Small intestine (tissue), 7 donors: ENCODE measurements at regions not wholly inside any gene's neighbourhood (a gene's known extent, or its start where the extent isn't known, plus 50 kb on each side); places are given as distances from the start of the nearest gene placed in this dataset.

Experiments used
- DNase-seq, 2 donors: peaks; one replicate each; pipeline versions ENCODE4 v3.0.0 to v3.0.0-alpha.2; 2013
- FAIRE-seq: peaks from 2 replicates; lab custom pipeline; 2012; peaks lifted over from hg19 to GRCh38; lab: Jason Lieb, UNC
- H3K27ac ChIP-seq, 3 donors: one replicate each; pipeline ENCODE4 v1.5.1; 2013; ENCODE audit warnings: low read length in 2 of 3, mild to moderate bottlenecking in 2 of 3, control low read depth in 1 of 3, inconsistent platforms in 1 of 3, low read depth in 1 of 3, moderate library complexity in 1 of 3
- H3K27me3 ChIP-seq, 3 donors: one replicate each; pipeline ENCODE4 v1.6.1; 2013; ENCODE audit warnings: low read length in 3 of 3, inconsistent platforms in 1 of 3; ENCODE audit not compliant: control insufficient read depth in 3 of 3, insufficient read depth in 3 of 3
- H3K36me3 ChIP-seq, 3 donors: one replicate each; pipeline ENCODE4 v1.6.1; 2013; ENCODE audit warnings: low read length in 3 of 3, inconsistent platforms in 1 of 3, low read depth in 1 of 3, mild to moderate bottlenecking in 1 of 3, moderate library complexity in 1 of 3; ENCODE audit not compliant: control insufficient read depth in 3 of 3, insufficient read depth in 2 of 3
- H3K4me1 ChIP-seq, 3 donors: one replicate each; pipeline ENCODE4 v1.6.1; 2013; ENCODE audit warnings: low read length in 2 of 3, inconsistent platforms in 1 of 3, low read depth in 1 of 3, mild to moderate bottlenecking in 1 of 3, moderate library complexity in 1 of 3; ENCODE audit not compliant: control insufficient read depth in 3 of 3, insufficient read depth in 2 of 3
- H3K4me3 ChIP-seq, 3 donors: one replicate each; pipeline ENCODE4 v1.5.1; 2013; ENCODE audit warnings: low read length in 3 of 3, control low read depth in 1 of 3, inconsistent platforms in 1 of 3, low read depth in 1 of 3, mild to moderate bottlenecking in 1 of 3, moderate library complexity in 1 of 3
- H3K9me3 ChIP-seq, 2 donors: one replicate each; pipeline ENCODE4 v1.6.1; 2013; ENCODE audit warnings: low read depth in 1 of 2, low read length in 1 of 2; ENCODE audit not compliant: control insufficient read depth in 2 of 2, insufficient read depth in 1 of 2
- WGBS, 3 donors: extraction: QIAGEN DNeasy Blood & Tissue Kit; methylation state at CpG; one replicate each; pipeline ENCODE4 v1.1.7; 2013; 5-methylcytosine and 5-hydroxymethylcytosine counted together
- donor health status: healthy with polysubstance abuse.
- donor health status: control.
- donor health status: control.
- donor health status: Bipolar disorder and iron deficiency.
- donor health status: healthy.

DNA sequence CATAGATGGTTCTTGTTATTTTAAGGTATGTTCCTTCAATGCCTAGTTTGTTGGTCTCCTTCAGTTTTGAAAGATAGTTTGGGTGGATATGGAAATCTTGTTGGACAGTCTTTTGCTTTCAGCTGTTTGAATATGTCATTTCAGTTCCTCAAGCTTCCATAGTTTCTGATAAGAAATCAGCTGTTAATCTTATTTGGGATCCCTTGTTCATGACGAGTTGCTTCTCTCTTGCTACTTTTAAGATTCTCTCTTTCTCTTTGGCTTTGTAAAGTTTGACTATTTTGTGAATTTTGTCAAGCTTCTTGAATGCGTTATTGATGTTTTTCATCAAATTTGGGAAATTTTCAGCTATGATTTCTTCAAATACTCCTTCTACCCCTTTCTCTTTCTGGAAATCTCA, 129.5 kb downstream of the GNL3L start:
- 71 to 84% (median 78%) methylated on average over 2 of the region's 2 CpGs for WGBS, 3 donors
- no peak for DNase-seq
- no peak overlapping the region for H3K4me3 ChIP-seq

GRCh38 chrX:54675762-54676161, 122.3 kb downstream of the ITIH6 start:
- H3K9me3 ChIP-seq = no peaks in the 10 kb centered on the region

More for the DNA sequence above, 129.5 kb downstream of the GNL3L start:
- no peaks in the 10 kb centered on the region for H3K36me3 ChIP-seq
- H3K27ac ChIP-seq = no peak overlapping the region
- no peak for FAIRE-seq
- no peaks in the 10 kb centered on the region for H3K4me1 ChIP-seq
- H3K27me3 ChIP-seq = no peaks in the 10 kb centered on the region
- H3K9me3 ChIP-seq = no peaks in the 10 kb centered on the region

GRCh38 chrX:54695231-54695630, 102.8 kb downstream of the ITIH6 start:
- no peak overlapping the region for H3K27ac ChIP-seq
- no peak for FAIRE-seq
- no peak overlapping the region for H3K4me3 ChIP-seq
- H3K27me3 ChIP-seq = no peaks in the 10 kb centered on the region
- 64 to 76% (median 74%) methylated on average over 2 of the region's 2 CpGs for WGBS, 3 donors
- H3K9me3 ChIP-seq = no peaks in the 10 kb centered on the region
- H3K36me3 ChIP-seq = no peaks in the 10 kb centered on the region
- no peaks in the 10 kb centered on the region for H3K4me1 ChIP-seq
- no peak for DNase-seq

More at GRCh38 chrX:54675762-54676161, 122.3 kb downstream of the ITIH6 start:
- WGBS, 3 donors = 57 to 69% (median 67%) methylated on average over 1 of the region's 1 CpG
- Histone ChIP-seq H3K27me3 (no peaks in the 10 kb centered on the region), H3K4me1 (no peaks in the 10 kb centered on the region), H3K4me3 (no peak overlapping the region), H3K27ac (no peak overlapping the region), H3K36me3 (no peaks in the 10 kb centered on the region)
- DNase-seq (no peak), FAIRE-seq (no peak)

DNA sequence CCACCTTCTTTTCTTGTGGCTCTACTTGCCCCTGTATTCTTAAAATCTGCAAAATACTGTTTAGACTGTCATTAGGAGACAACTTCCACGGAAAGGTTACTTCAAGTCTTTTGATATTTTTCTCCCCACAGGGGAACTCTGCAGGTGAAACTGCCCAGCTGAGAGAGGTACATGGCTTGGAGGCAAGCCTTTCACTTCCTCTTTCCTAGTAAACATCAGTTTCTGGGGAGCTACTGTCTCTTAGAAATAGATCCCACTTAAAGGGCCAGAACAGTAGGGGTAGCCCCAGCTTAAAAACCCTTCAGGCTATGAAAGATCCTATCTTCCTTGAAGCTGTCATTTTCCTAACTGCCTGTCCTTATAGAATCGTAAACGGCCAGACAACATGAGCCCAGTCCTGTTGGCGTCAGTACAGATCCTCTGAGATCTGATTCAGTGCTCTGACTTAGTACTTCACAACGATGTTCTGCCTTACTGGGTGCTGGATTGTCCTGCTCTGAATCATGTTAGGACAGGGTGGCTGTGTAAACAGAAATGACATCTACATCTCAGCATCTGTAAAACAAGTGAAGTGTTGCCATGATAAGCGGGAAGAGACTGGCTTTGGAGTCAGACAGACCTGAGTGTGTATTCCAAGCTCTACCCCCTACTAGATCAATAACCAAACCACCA, 102.1 kb downstream of the ITIH6 start:
- Histone ChIP-seq H3K9me3 (no peaks in the 10 kb centered on the region), H3K27me3 (no peaks in the 10 kb centered on the region), H3K4me1 (no peaks in the 10 kb centered on the region), H3K4me3 (no peak overlapping the region), H3K27ac (peak overlapping the region in 1 of 3 donors; percentile 9), H3K36me3 (no peaks in the 10 kb centered on the region)
- FAIRE-seq = no peak
- no peak for DNase-seq
- 51 to 58% (median 56%) methylated on average over 6 of the region's 6 CpGs for WGBS, 3 donors
